Epithelial cell of proximal tubule (primary cell): ENCODE measurements at regions not wholly inside any gene's neighbourhood (a gene's known extent, or its start where the extent isn't known, plus 50 kb on each side); places are given as distances from the start of the nearest gene placed in this dataset.
"Not testable (repeated sequence)": the region's sequence is repeated elsewhere in the genome, so short reads cannot be mapped to it uniquely, and the experiment has no call there.

Source experiments
- DNase-seq: peaks from one replicate; pipeline ENCODE4 v3.0.0-alpha.2; 2011; ENCODE audit warnings: low read depth
- H3K4me3 ChIP-seq: 2 replicates; pipeline ENCODE4 v1.5.1; 2011; ENCODE audit warnings: low read depth, mild to moderate bottlenecking, low read length
- TF ChIP-seq, protein P1 (sequence below): conservative IDR thresholded peaks from 2 replicates; pipeline ENCODE4 v1.5.1; 2012; ENCODE audit warnings: low read depth, mild to moderate bottlenecking, low read length

DNA sequence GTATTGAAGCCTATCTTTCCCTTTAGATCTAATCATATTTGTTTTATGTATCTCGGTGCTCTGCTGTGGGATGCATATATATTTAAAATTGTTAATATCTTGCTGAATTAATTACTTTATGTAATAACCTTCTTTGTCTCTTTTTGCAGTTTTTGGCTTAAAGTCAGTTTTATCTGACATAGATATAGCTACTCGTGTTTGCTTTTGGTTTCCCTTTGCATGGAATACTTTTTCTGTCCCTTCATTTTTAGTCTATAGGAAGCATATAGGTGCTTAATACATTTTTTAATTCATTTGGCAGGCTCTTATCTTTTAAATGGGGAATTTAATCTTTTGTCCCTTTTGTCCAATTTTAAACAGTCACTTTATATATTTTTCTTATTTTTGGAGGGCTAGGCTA lies 360.6 kb upstream of the PRR16 start:
- no peak overlapping the region for H3K4me3 ChIP-seq
- TF ChIP-seq, protein P1, sequence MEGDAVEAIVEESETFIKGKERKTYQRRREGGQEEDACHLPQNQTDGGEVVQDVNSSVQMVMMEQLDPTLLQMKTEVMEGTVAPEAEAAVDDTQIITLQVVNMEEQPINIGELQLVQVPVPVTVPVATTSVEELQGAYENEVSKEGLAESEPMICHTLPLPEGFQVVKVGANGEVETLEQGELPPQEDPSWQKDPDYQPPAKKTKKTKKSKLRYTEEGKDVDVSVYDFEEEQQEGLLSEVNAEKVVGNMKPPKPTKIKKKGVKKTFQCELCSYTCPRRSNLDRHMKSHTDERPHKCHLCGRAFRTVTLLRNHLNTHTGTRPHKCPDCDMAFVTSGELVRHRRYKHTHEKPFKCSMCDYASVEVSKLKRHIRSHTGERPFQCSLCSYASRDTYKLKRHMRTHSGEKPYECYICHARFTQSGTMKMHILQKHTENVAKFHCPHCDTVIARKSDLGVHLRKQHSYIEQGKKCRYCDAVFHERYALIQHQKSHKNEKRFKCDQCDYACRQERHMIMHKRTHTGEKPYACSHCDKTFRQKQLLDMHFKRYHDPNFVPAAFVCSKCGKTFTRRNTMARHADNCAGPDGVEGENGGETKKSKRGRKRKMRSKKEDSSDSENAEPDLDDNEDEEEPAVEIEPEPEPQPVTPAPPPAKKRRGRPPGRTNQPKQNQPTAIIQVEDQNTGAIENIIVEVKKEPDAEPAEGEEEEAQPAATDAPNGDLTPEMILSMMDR = no peak
- no peak for DNase-seq

DNA sequence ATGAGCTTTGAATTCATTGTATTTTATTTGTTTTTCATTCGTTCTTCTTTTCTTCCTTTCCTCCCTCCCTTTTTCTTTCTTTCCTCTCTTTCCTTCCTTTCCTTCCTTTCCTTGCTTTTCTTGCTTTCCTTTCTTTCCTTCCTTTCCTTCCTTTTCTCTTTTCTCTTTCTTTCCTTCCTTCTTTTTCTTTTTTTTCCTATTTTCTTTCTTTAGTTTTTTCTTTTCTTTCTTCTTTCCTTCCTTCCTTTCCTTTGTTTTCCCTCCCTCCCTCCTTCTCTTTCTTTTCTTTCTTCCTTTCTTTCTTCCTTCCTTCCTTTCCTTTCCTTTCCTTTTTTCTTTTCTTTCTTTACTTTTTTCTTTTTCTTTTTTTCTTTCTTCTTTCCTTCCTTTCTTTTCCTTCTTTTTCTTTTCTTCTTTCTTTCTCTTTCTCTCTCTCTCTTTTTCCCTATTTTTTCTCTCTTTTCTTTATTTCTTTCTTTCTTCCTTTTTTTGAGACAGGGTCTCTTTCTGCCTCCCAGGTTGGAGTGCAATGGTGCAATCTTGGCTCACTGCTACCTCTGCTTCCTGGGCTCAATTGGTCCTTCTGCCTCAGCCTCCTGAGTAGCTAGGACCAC lies 357.1 kb upstream of the PRR16 start:
- H3K4me3 ChIP-seq = no peak overlapping the region
- TF ChIP-seq, protein P1 = no peak
- DNase-seq = no peak

DNA sequence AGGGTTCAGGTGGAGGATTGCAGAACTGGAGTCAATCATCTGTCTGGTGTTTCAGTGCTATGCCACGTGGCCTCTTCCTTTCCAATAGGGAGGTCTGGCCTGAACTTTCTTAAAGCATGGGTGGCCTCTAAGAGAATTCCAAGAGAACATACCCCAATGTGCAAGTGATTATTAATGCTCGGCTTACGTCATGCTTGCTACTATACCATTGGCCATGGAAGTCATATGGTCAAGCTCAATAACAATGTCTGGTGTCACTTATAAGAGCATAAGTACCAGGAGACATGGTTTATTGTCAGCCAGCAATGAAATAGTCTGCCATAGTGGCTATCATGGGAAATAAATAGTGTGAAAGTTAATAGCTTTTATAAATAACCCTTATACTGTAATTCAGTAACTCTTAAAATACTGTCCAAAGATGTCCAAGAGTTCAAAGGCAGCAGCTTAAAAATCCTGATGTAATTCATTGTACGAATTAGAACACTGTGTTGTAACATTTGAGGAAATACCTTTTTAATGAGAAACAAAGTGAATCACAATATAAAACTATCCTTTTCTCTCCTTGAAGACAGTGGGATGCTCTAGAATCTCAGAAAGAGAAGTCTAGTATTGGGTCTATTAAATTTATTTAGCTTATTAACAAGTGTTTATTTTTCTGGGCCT lies 355.4 kb upstream of the PRR16 start:
- DNase-seq = no peak
- TF ChIP-seq, protein P1 = no peak

DNA sequence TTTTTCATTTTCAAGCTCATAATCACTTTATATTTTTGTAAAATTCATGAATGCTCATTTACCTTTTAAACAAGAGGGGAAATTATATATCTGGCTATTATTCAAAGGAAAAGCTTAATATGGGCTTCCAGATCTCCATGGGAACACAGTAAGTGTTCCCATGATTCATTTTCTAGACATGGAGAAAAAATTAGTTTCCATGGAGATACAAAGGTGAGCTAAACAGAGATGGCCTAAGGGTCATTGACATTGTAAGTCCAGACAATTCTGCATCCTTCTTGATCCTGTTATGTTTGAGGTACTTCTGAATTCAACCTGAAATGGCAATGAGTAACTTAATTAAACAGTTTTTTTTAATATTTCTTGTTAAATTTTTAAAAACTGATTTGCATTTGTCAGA lies 341.4 kb upstream of the PRR16 start:
- H3K4me3 ChIP-seq = no peak overlapping the region
- TF ChIP-seq, protein P1 = no peak
- DNase-seq = no peak

More for the DNA sequence above, 355.4 kb upstream of the PRR16 start:
- H3K4me3 ChIP-seq = no peak overlapping the region

DNA sequence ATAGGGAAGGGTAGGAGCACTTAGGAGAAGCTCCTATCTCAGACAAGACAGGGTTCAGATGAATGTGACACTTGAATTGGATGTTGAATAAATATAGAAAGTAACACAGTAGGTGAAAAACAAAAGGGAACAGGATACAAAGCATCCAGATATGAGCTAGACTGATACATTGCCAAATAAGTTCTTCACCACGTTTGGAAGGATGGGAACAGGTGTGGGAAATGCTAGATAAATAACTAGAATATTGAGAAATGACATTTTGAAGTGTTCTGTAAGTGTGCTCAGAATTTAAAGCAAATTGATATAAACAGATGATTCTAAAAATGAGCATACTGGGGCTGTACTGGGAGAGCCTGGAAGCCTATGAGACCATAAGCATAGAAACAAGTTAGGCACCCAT lies 340.1 kb upstream of the PRR16 start:
- no peak overlapping the region for H3K4me3 ChIP-seq
- no peak for DNase-seq
- TF ChIP-seq, protein P1 = no peak

DNA sequence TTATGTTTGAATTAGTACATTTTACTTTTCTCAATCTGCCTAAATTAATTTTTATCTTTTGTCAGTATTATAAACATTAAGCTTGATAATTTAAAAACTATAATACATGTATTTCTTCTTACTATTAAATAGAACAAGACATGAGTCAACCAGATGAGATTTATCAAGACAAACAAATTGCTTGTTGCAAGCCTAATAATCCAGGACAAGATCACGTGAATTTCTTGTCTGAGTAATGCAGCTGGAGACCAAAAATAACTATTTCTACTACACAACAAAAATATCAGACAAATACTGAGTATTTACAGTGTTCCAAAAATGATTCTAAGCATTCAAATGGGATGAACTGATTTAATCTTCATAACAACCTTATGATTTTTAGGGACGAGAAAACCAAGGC lies 339.1 kb upstream of the PRR16 start:
- H3K4me3 ChIP-seq = no peak overlapping the region

DNA sequence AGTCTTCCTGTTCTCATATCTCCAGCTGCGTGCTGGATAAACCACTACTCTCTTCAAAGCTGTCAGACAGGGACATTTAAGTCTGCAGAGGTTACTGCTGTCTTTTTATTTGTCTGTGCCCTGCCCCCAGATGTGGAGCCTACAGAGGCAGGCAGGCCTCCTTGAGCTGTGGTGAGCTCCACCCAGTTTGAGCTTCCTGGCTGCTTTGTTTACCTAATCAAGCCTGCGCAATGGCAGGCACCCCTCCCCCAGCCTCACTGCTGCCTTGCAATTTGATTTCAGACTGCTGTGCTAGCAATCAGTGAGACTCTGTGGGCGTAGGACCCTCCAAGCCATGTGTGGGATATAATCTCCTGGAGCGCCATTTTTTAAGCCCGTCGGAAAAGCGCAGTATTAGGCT lies 331.8 kb upstream of the PRR16 start:
- H3K4me3 ChIP-seq, DNase-seq: not testable (repeated sequence)

More for the DNA sequence above, 339.1 kb upstream of the PRR16 start:
- DNase-seq = no peak
- TF ChIP-seq, protein P1 = no peak
